NOMO-1 treated with DMSO at 0.1 percent for 48 hours (cell line): ENCODE measurements at regions not wholly inside any gene's neighbourhood (a gene's known extent, or its start where the extent isn't known, plus 50 kb on each side); places are given as distances from the start of the nearest gene placed in this dataset.
A peak's percentile ranks its signal among the peaks of the same experiment; 100 is the strongest.

Experiments used
- DNase-seq: peaks from one replicate; lab custom pipeline; 2025; ENCODE audit not compliant: unreplicated experiment; lab: John Stamatoyannopoulos, UW

- DNase-seq = no peak
Observed at GRCh38 chr1:87603626-87604025, 274.9 kb downstream of the LMO4 start.

DNA sequence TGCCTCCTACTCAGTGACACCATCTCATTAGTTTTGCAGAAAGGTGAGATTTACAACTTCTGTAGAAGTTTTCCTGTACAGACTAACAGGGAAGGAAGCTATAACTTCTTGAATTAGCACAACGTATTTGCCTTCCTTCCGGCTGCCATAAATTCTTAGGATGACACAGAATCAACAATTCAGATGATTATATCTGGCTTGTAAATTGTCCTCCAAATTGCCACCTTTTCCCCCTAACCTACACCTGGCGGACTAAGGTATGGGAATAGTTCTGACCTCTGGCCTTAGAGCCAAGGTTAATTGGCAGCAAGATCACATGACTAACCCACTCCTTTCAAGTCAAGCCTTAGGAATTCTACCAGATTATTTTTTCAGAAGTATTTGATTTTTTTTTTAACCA is 284.3 kb downstream of the LMO4 start:
- no peak for DNase-seq

DNA sequence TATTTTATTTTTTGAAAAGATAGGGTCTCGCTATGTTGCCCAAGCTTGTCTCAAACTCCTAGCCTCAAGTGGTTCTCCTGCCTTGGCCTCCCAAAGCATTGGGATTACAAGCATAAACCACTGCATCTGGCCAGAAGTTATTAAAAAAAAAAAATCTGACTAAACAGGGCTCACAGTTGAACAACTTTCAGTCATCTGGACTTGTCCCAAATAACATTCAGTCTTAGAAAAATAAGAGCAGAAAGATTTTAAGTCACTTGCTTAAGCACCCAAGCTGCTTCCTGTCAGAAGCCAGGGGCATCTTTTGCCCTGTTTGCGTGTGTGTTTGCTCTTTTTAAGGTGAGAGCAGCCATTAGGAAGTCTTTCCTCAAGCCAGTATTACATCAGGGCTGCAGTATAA is 286.8 kb downstream of the LMO4 start:
- DNase-seq = no peak

- DNase-seq = no peak
Observed at GRCh38 chr1:87615901-87616300, 287.2 kb downstream of the LMO4 start.

- DNase-seq = no peak
Observed at GRCh38 chr1:87620807-87621206, 292.1 kb downstream of the LMO4 start.

DNA sequence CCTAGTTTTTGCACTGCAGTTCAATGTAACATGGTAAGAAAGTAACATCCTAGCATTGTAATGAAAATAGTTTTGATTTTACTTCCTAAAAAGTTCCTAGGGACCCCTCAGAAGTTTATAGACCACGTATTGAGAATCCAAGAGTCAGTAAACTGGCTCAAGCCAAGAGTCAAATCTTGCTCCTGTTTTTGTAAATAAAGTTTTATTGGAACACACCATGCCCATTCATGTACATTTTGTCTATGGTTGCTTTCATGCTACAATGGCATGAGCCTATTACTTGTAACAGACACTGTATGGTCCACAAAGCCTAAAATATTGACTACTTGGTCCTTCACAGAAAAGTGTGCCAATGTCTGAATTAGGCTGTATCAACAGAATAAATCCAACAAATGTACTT is 301.0 kb downstream of the LMO4 start:
- no peak for DNase-seq

GRCh38 chr1:87632232-87632631 is 303.6 kb downstream of the LMO4 start:
- DNase-seq = no peak

GRCh38 chr1:87636198-87636892 is 307.7 kb downstream of the LMO4 start:
- DNase-seq = no peak

DNA sequence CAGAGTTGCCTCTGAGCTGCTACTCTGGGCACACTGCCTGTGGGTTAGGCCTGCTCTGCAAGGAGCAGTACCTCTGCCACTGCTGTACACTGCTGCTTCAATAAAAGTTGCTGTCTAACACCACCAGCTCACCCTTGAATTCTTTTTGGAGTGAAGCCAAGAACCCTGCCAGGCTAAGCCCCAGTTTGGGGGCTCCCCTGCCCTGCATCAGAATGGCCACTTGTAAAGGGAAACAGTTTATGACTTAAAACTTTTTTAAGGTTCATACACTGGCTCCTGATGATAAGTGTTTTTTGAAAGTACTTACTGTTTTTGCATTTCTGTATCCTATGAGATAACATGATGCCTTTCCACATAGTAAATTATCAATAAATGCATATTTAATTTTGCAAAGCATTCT is 310.0 kb downstream of the LMO4 start:
- no peak for DNase-seq

DNA sequence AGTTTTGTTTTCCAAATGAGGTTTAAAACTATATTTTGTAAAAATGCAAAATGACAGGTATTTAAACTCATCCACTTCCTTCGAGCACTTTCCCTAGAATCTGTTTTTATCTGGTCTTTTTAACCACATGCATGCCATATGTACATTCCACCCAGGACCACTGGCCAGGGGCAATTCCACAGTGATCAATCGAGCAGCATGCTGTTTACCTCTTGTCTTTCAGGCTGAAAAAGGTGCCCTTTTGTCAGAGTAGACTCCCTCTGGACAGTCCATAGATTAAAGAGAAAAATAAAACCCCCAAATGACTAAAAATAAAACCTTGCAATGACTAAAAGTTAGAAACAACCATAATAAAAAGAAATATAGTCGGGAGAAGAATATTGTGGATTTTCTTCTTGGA is 313.3 kb downstream of the LMO4 start:
- no peak for DNase-seq

DNA sequence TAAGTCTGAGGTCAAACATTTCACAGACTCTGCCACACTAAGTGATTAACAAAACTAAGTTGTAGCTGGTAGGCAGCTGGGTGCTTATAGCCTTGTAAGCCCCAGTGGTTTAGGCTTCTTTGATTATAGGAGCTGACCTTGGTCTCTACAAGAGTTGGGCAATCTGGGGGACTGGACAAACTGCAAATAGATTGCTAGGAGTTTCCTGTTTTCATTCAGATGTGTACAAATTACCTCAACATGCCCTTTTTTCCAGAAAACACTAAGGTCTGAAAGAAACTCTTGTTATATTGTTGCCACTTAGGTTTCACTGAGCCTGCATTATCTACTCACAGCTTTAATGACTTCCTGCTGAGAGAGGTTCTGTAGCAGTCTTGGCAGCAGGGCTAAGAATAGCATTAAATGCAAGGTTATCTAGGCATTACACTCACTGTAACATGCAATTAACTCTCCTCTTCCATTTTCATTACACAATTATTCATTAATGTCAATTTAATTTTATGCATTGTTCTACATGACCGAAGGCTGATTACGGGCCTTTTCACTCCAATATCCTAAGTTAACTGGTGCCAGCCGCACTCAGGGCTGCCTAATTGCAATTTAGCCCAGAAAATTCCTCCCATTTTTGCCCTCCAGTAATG is 314.0 kb downstream of the LMO4 start:
- peak; percentile 33 for DNase-seq

GRCh38 chr1:87644033-87644578 is 315.4 kb downstream of the LMO4 start:
- DNase-seq = no peak

DNA sequence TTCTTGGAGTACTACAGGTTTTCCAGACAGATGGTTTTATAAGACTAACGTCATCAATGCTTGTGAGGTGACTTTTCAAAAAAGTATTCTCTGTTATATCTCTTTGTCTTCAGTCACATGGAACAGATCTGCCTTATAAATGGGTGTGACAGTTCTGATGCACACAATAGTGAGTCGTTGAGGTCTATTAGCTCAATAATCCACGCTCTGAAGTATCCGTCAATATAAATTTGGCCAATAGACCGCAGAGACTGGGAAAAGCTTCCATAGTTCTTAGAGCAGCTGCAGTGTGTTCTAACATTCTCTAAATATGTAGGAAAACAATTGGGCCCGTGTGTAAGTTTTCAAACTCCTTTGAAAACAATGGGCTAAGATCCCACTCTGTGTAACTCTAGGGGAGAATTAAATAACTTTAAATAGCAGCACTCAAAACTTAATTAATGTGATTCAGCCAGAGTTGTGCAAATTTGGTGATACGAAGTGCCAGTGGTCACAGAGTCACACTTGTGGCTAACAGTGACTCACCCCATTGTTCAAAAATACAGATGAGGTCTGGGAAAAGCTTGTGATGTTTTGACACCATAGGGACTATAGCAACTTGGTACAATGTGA is 316.0 kb downstream of the LMO4 start:
- DNase-seq = peak; percentile 53

DNA sequence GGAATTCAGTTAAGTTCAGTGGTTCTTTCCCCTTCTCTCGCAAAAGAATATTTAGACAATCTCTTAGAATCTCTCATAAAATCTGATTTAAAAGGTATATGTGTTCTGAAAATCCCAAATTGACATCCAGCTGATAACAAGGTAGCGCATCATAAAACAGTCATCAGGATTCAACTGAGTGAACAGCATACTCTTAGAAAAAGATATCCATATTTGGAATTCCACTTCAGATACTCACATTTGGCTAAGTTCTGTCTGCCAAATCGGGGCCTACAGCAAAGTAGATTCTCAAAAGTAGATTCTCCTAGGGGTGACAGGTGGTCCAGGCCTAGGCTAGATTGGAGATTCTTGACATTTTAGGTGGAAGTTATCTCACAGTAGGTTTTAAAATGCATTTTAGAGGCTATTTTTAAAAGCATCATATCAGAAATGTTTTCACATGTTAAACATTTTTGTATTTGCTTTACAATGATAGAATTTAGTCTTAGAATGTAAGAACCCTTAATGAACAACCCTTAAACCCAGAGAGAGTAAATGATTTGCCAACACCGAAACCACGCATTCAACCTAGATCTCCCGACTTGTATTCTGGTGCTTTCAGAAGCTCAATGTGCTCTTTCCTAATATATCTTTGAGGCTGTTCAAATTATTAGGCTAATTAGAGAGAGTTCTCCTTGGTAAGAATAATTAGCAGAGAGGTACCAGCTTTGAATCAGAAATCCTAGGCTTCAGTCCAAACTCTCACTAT is 318.9 kb downstream of the LMO4 start:
- no peak for DNase-seq

DNA sequence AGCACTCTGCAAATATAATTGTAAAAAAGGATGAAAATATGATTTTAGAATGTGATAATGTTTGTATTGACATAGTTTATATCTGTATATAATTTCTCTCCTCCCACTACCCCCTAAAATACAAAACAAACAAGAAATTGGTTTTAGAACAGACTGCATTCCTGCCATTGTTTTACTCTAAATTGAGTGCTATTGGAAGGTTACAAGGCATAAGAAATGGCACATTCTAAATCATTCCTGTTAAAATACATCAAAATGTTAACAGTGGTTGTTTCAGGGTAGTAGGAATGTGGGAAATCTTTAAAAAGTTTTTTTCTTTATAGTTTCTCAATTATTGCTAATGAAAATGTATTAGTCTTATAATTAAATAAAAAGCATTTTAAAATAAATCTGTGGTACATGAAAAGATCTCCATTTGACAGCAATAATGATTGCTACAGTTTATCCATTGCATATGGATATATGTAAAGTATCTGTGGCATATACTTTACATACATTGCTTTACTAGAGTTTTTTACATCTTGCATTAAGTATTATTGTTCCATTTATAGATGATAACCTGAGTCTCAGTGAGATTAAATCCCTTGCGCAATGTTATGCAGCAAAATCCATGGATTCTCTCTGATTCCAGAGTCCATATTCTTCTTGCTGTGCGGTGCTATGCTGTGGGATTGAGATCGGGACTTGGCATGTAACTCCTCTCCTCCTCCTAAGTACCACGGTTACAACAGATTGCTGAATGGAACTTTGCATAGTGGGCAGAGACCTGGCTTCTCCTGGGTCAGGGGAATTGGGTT is 319.8 kb downstream of the LMO4 start:
- no peak for DNase-seq

- no peak for DNase-seq
Observed at GRCh38 chr1:87650306-87650705, 321.6 kb downstream of the LMO4 start.

GRCh38 chr1:87652176-87652575 is 323.5 kb downstream of the LMO4 start:
- DNase-seq = no peak

GRCh38 chr1:87665151-87665550 is 336.5 kb downstream of the LMO4 start:
- DNase-seq = no peak

DNA sequence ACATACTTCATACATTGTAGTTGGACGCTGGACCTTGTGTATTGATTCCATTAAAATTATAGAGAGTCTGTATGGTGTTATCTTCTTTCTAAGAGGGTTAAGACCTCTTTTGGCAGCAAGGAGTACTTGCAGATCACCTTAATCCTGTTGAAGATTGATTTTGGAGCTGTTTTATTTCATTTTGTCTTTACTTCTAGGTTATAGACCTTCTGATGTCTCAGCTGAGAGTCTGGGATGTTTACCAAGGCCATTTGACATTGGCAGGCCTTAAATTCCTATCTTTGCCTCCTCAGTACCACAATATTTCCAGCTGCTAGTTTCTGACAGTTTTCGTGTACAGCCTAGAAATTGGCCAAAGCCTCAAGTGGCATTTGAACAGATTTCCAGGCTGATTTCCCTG is 338.0 kb downstream of the LMO4 start:
- DNase-seq = no peak

- no peak for DNase-seq
Observed at GRCh38 chr1:87669674-87670073, 341.0 kb downstream of the LMO4 start.

GRCh38 chr1:87673309-87673708 is 344.6 kb downstream of the LMO4 start:
- no peak for DNase-seq
